ENCODE measurements at regions not wholly inside any gene's neighbourhood (a gene's known extent, or its start where the extent isn't known, plus 50 kb on each side); places are given as distances from the start of the nearest gene placed in this dataset.

- no peak for TF ChIP-seq CTCF (IDR thresholded peaks at IDR 0.05; ENCODE audit: poor library complexity, severe bottlenecking)
- no peak for TF ChIP-seq RAD21 (conservative IDR thresholded peaks at IDR 0.05)
- no peak for TF ChIP-seq TAF1 (IDR thresholded peaks at IDR 0.05; ENCODE audit: low read depth)
- no peak for TF ChIP-seq SMC3 (conservative IDR thresholded peaks at IDR 0.05; ENCODE audit: poor library complexity)
- no peak for TF ChIP-seq POLR2AphosphoS5 (IDR thresholded peaks at IDR 0.05)
- TF ChIP-seq EP300 (conservative IDR thresholded peaks at IDR 0.05; ENCODE audit: poor library complexity, severe bottlenecking): no peak
- TF ChIP-seq MXI1 (conservative IDR thresholded peaks at IDR 0.05; ENCODE audit: poor library complexity, severe bottlenecking): no peak
Measured at GRCh38 chr10:23864631-23865147, 344.2 kb upstream of the KIAA1217 start.

Data from neural cell (in vitro differentiated cells).